NB4 (cell line): ENCODE measurements at regions not wholly inside any gene's neighbourhood (a gene's known extent, or its start where the extent isn't known, plus 50 kb on each side); places are given as distances from the start of the nearest gene placed in this dataset.

Experiments used
- DNase-seq: peaks from one replicate; pipeline ENCODE4 v3.0.0; 2010; ENCODE audit warnings: low read depth
- H3K4me3 ChIP-seq: one replicate; pipeline ENCODE4 v1.5.1; 2011; ENCODE audit warnings: mild to moderate bottlenecking, low read depth, low read length, moderate library complexity
- CTCF ChIP-seq: IDR thresholded peaks from one replicate; pipeline ENCODE4 v1.5.1; 2012; ENCODE audit warnings: low read depth, low read length
- MAX ChIP-seq: IDR thresholded peaks from 2 replicates; pipeline ENCODE4 v1.6.1; 2011; ENCODE audit warnings: low read depth, low read length
- MYC ChIP-seq: IDR thresholded peaks from 2 replicates; pipeline ENCODE4 v1.6.1; 2011; ENCODE audit warnings: low read depth, low read length
- POLR2A ChIP-seq: IDR thresholded peaks from 2 replicates; pipeline ENCODE4 v1.6.1; 2011; ENCODE audit warnings: mild to moderate bottlenecking; ENCODE audit not compliant: insufficient read length; ENCODE audit errors: extremely low read depth

GRCh38 chr1:8212580-8213031 lies 105.3 kb upstream of the SLC45A1 start:
- no peak overlapping the region for H3K4me3 ChIP-seq
- DNase-seq = peak; percentile 47

GRCh38 chr1:8211883-8212579 lies 105.9 kb upstream of the SLC45A1 start:
- peak; percentile 91 for DNase-seq
- TF ChIP-seq MYC = no peak
- TF ChIP-seq CTCF = no peak
- no peak for TF ChIP-seq MAX
- TF ChIP-seq POLR2A = no peak
- H3K4me3 ChIP-seq = peak overlapping the region; percentile 49

More at GRCh38 chr1:8212580-8213031, 105.3 kb upstream of the SLC45A1 start:
- TF ChIP-seq CTCF = no peak
- TF ChIP-seq MAX = no peak
- no peak for TF ChIP-seq MYC
- no peak for TF ChIP-seq POLR2A

DNA sequence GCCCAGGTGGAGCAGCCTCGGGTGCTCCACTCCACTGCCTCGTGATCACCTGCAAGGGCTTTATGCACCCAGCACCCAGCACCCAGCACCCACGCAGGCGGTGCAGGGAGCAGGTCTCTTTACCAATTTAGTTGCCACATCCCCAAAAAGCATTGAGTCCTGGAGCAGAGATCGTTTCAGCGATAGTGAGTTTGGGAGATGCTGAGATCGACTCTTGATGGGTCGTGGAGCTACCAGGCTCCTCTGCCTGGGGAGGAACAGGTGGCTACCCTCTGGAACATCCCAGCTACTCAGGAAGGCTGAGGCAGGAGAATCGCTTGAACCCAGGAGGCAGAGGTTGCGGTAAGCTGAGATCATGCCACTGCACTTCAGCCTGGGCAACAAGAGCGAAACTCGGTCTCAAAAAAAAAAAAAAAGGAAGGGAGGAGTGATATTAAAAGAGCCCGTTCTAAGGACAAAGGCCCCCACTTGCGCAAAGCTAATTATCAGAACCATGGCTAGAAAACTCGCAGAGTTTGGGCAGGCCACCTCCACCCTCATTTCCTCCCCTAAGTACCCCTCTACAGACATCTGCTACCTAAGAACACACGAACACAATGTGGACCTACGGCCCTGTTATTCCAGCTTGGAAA lies 106.5 kb upstream of the SLC45A1 start:
- H3K4me3 ChIP-seq = peak overlapping the region; percentile 49
- TF ChIP-seq CTCF (no peak), POLR2A (no peak)
- DNase-seq = peak; percentile 85

GRCh38 chr1:8207202-8207601 lies 110.7 kb upstream of the SLC45A1 start:
- no peak for DNase-seq
- H3K4me3 ChIP-seq = no peak overlapping the region
- TF ChIP-seq MAX = no peak
- no peak for TF ChIP-seq POLR2A
- TF ChIP-seq MYC = no peak
- TF ChIP-seq CTCF = no peak

GRCh38 chr1:8206391-8206790 lies 111.5 kb upstream of the SLC45A1 start:
- TF ChIP-seq POLR2A = no peak
- TF ChIP-seq MYC = no peak
- TF ChIP-seq MAX = no peak
- TF ChIP-seq CTCF = no peak
- no peak for DNase-seq
- no peak overlapping the region for H3K4me3 ChIP-seq
